ENCODE measurements at regions not wholly inside any gene's neighbourhood (a gene's known extent, or its start where the extent isn't known, plus 50 kb on each side); places are given as distances from the start of the nearest gene placed in this dataset.

- DNase-seq, result no peak
Observed at GRCh38 chr14:82190742-82191141, 657.1 kb upstream of the SEL1L start.

- no peak for DNase-seq
Observed at GRCh38 chr14:82192387-82192786, 658.7 kb upstream of the SEL1L start.

GRCh38 chr14:82223276-82223675 is 689.6 kb upstream of the SEL1L start:
- no peak for DNase-seq

- DNase-seq, result no peak
Observed at GRCh38 chr14:82224610-82225009, 691.0 kb upstream of the SEL1L start.

GRCh38 chr14:82230748-82231147 is 697.1 kb upstream of the SEL1L start:
- DNase-seq, result no peak

- DNase-seq, result no peak
Observed at GRCh38 chr14:82238649-82239048, 705.0 kb upstream of the SEL1L start.

GRCh38 chr14:82239223-82239622 is 705.6 kb upstream of the SEL1L start:
- DNase-seq, result no peak

- no peak for DNase-seq
Observed at GRCh38 chr14:82244791-82245190, 711.1 kb upstream of the SEL1L start.

- no peak for DNase-seq
Observed at GRCh38 chr14:82251494-82251893, 717.8 kb upstream of the SEL1L start.

GRCh38 chr14:82270286-82270685 is 736.6 kb upstream of the SEL1L start:
- DNase-seq, result no peak

GRCh38 chr14:82298811-82299210 is 765.2 kb upstream of the SEL1L start:
- DNase-seq, result no peak

GRCh38 chr14:82309199-82309598 is 775.5 kb upstream of the SEL1L start:
- DNase-seq, result no peak

- no peak for DNase-seq
Observed at GRCh38 chr14:82313889-82314288, 780.2 kb upstream of the SEL1L start.

GRCh38 chr14:82328442-82328841 is 794.8 kb upstream of the SEL1L start:
- no peak for DNase-seq

- no peak for DNase-seq
Observed at GRCh38 chr14:82341261-82341810, 807.7 kb upstream of the SEL1L start.

- DNase-seq, result no peak
Observed at GRCh38 chr14:82342596-82342995, 808.9 kb upstream of the SEL1L start.

GRCh38 chr14:82345184-82345583 is 811.5 kb upstream of the SEL1L start:
- DNase-seq, result no peak

GRCh38 chr14:82354126-82354525 is 820.5 kb upstream of the SEL1L start:
- no peak for DNase-seq

- DNase-seq, result no peak
Observed at GRCh38 chr14:82359201-82359600, 825.5 kb upstream of the SEL1L start.

GRCh38 chr14:82362452-82362851 is 828.8 kb upstream of the SEL1L start:
- no peak for DNase-seq

GRCh38 chr14:82365471-82365870 is 831.8 kb upstream of the SEL1L start:
- no peak for DNase-seq

- DNase-seq, result no peak
Observed at GRCh38 chr14:82366803-82367202, 833.1 kb upstream of the SEL1L start.

- no peak for DNase-seq
Observed at GRCh38 chr14:82379291-82379690, 845.6 kb upstream of the SEL1L start.

GRCh38 chr14:82385048-82385447 is 851.4 kb upstream of the SEL1L start:
- no peak for DNase-seq

GRCh38 chr14:82387699-82388098 is 854.0 kb upstream of the SEL1L start:
- DNase-seq, result no peak

- DNase-seq, result no peak
Observed at GRCh38 chr14:82388488-82388887, 854.8 kb upstream of the SEL1L start.
